Activated CD8-positive, alpha-beta memory T cell treated with anti-CD3 and anti-CD28 coated beads for 48 hours (primary cell): ENCODE measurements at regions not wholly inside any gene's neighbourhood (a gene's known extent, or its start where the extent isn't known, plus 50 kb on each side); places are given as distances from the start of the nearest gene placed in this dataset.

Experiments
- DNase-seq, 3 experiments: peaks; one replicate each; pipeline ENCODE4 v3.0.0-alpha.2; 2020; ENCODE audit warnings: low read depth in 2 of 3, low spot score in 2 of 3

DNA sequence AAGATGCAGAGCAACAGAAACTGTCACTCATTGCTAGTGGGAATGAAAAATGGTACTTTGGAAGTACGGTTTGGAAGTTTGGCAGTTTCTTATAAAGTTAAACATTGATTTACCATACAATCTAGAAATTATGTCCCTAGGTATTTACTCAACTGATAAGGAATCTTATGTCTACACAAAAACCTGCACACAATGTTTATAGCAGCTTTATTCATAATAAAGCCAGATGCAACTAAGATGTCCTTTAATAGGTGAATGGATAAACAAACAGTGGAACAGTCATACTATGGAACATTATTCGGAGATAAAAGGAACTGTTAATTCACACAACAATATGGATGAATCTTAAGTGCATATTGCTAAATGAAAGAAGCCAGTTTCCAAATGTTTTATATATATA is 96.2 kb upstream of the SIRPA start:
- no peak for DNase-seq

DNA sequence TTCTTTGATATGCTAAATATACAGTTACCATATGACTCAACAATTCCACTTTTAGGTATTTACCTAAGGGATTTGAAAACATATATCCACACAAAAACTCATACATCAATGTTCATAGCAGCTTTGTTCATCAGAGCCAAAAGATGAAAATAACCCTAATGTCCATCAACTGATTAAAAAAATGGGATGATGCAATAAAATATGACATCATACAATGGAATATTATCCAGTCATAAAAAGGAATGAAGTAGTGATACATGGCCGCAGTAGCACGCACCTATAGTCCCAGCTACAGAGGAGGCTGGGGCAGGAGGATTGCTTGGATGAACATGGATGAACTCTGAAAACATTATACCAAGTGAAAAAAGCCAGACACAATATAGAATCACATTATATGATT is 101.4 kb upstream of the SIRPA start:
- no peak for DNase-seq

DNA sequence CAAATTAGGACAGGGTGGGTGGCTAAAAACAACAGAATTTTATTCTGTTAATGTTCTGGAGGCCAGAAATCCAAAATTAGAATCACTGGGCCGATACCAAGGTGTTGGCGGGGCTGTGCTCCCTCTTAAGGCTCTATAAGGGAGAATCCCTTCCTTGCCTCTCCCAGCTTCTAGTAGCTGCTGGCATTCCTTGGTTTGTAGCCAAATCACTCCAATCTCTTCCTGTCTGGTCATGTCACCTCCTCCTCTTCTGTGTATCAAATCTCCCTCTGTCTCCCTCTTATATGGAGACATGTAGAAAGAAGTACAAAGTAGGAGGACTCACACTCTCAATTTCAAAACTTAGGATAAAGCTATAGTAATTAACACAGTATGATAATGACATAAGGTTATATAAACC is 102.9 kb upstream of the SIRPA start:
- no peak for DNase-seq

- no peak for DNase-seq
Observed at GRCh38 chr20:1790386-1790785, 104.8 kb upstream of the SIRPA start.

- no peak for DNase-seq
Observed at GRCh38 chr20:1788044-1788443, 107.2 kb upstream of the SIRPA start.

- no peak for DNase-seq
Observed at GRCh38 chr20:1786486-1786885, 108.7 kb upstream of the SIRPA start.

- no peak for DNase-seq
Observed at GRCh38 chr20:1784586-1784985, 110.6 kb upstream of the SIRPA start.

- DNase-seq: no peak
Observed at GRCh38 chr20:1783245-1783644, 112.0 kb upstream of the SIRPA start.

- no peak for DNase-seq
Observed at GRCh38 chr20:1782181-1782580, 113.0 kb upstream of the SIRPA start.

DNA sequence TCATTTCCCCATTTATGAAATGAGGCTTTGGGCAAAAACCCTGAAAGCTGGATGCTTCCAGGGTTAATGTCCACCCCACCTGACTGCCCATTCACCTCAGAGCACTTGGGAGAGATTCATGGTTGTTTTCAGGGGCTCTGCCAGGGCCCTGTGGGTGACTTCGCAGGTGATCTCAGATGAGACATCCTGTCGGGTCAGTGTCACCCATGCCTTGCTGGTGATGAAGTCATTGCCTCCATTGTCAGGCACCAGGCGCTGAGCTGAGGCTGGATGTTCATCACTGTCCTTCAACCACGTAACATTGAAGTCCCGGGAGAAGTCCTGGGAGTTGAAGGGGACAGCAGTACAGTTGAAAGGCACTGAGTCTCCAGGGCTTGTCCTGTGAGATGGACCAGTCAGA is 115.6 kb upstream of the SIRPA start:
- DNase-seq: no peak

GRCh38 chr20:1778338-1778737 is 116.9 kb upstream of the SIRPA start:
- DNase-seq: no peak

DNA sequence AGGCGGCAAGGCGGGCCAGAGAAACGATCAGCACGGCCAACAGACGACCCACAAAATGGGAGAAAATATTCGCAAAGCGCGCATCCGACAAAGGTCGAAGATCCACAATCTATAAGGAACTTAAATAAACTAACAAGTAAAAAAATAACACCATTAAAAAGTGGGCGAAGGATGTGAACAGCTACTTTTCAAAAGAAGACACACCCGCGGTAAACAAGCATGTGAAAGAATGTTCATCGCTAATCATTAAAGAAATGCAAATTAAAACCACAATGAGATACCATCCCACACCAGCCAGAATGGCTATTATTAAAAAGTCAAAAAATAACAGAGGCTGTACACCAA is 117.8 kb upstream of the SIRPA start:
- no peak for DNase-seq

DNA sequence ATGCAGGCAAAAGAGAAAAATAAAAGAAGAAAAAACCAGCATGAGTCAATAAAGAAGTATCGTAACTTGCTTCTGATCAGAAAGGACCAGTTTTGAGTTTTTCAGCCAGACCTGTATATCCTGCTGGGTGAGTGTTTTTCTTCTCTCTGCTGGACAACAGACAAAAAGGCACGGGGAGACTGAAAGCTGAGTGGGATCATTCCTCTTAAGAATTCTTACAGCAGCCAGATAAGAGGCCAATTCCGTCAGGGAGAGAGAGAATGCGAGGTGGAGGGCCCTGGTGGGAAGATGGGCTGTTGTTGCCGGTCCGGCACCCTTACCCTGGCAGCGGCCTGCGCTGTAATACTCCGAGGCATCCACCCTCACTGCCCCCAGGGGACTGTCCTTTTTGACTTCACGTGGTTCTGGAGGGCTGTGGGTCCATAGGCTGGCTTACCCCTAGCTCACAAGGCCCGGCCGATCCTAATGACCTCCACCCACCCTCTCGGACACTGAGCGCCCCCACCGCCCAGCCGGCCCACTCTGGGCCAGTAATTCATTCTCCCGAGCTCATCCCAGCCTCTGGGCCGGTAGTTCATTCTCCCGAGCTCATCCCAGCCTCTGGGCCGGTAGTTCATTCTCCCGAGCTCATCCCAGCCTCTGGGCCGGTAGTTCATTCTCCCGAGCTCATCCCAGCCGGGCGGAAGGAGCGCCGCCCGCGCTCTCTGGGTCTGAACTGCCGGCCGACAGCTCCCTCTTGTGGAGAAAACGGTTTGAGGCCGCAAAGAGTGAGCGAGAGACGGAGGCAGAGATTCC is 118.3 kb upstream of the SIRPA start:
- peak; percentile 52 to 75 (median 67) for DNase-seq

DNA sequence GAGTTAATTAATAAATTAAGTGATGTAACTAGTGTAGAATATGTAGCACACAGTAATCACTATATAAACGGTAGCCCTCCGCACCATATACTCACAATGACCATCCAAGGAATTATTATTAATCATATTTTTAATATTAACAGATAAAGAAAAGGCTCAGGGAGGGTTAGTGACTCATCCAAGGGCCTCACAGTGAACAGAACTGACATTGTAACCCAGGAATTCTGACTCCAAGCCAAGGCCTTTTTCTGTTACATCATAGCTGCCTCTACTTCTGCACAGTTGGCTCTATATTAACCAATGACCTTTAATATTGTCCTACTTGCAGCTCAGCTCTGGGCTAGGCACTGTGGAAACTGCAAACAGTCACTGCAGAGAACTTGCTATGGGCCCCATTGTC is 117.5 kb upstream of the SIRPG start:
- DNase-seq: no peak

DNA sequence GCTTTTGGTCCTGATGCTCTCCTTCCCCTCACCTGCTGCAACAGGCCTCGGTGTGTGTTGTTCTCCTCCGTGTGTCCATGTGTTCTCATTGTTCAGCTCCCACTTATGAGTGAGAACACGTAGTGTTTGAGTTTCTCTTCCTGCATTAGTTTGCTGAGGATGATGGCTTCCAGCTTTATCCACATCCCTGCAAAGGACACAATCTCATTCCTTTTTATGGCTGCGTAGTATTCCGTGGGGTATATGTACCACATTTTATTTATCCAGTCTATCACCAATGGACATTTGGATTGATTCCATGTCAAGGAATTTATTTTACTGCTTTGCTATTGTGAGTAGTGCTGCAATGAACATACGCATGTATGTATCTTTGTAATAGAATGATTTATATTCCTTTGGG is 116.9 kb upstream of the SIRPG start:
- DNase-seq: no peak

DNA sequence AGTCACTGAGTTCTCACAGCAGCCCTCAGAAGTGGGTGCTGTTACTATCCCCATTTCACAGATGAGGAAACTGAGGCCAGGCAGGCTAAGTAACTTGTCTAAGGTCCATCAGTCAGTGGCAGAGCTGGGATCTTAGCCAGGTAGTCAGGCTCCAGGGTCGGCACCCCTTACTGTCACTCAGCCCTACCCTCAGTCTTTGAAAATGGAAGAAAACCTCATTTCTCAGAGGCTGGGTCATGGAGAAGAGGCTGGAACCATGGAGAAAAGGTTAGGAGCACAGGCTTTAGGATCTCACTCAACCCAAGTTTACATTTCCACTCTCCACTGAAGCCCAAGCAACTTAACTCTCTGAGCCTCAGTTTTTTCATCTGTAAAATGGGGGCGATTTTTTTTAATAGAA is 116.2 kb upstream of the SIRPG start:
- DNase-seq: no peak

GRCh38 chr20:1769491-1769890 is 111.9 kb upstream of the SIRPG start:
- DNase-seq: no peak

DNA sequence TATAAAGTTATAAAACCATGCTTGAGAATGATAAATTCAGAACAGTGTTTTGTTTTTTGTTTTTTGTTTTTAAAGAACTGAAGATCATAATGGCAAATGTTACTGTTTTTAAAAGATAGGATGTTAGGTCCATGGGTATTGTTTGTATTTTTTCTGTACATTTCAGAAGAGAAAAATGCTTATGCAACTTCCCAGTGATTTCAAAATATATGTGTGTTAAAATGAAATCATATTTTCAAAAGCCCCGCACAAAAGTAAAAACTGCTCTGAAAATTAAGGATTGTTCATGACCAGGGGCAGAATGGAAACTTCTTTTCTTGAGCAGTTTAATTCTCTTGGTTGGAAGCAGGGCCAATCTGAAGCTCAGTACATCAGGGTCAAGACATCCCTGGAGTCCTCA is 109.2 kb upstream of the SIRPG start:
- no peak for DNase-seq

DNA sequence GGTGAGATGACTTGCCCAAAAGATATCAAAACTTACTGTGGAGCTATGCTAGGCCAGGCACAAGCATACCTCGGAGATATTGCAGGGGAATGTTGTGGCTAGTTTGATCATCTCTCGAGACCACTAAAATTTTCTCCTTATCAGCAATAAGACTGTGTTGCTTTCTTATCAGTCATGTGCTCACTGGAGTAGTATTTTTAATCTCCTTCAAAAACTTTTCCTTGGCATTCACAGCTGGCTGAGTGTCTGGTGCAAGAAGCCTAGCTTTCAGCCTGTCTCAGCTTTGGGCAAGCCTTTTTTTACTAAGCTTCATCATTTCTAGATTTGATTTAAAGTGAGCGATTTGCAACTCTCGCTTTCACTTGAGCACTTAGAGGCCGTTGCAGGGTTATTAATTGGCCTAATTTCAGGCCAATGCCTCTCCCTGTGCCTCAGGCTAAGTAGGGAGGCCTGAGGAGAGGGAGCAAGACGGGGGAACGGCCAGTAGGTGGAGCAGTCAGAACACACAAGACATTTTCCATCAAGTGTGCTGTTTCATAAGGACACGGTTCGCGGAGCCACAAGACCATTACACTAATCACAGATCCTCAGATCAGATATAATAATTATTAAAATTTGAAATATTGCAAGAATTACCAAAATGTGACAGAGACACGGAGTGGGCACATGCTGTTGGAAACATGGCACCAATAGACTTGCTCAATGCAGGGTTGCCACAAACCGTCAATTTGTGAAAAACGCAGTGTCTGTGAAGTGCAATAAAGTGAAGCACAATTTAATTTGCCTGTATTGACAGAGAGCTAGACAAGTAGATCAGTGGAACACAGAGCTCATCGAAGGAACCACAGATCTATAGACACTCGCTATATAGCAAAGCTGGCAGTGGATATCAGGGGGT is 106.8 kb upstream of the SIRPG start:
- DNase-seq: peak; percentile 15 to 23 (median 23)

DNA sequence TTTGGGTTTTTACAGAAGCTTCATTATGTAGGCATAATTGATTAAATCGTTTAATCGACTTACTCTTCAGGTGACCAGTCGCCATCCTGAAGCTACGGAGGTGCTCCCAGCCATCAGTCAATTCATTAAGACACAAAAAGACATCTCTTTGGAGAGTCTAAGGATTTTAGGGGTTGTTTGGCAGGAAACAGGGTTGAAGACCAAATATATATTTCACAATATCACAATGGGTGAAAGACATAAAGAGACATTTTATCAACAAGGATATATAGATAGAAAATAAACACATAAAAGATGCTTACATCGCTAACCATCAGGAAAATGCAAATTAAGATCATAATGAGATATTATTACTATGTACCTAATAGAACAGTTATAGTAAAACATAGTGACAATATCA is 104.0 kb upstream of the SIRPG start:
- DNase-seq: no peak

DNA sequence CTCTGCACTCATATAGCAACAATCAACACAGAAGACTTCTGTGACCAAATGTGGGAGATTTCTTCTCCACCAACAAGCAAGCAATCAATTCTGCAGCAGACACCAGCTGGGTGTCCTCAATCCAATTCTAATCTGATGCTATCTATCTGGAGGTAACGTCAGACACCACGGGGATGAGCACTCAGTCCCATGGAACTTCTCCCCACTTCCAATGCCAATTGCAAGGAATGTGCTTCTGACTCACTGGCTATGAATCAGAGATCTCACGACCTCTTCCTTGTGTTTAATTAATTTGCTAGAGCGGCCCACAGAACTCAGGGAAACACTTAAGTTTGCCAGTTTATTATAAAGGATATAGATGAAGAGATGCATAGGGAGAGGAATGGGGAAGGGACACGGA is 103.5 kb upstream of the SIRPG start:
- DNase-seq: no peak

DNA sequence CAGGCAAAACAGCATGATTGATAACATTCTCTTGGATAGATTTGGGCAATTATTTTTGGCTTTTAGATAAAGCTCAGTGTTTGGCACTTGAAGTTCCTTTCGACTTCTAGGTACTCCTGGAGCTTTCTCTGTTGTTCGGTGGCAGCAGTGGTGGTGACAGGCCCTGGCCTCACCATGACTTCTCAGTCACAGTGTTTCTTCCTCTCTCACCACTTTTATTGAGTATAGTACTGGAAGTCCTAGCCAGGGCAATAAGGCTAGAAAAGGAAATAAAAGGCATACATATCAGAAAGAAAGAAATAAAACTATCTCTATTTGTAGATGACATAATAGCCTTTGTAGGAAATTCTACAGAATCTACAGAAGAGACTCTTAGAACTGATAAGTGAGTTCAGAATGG is 101.2 kb upstream of the SIRPG start:
- DNase-seq: no peak
